HG03460 (cell line): ENCODE measurements at regions not wholly inside any gene's neighbourhood (a gene's known extent, or its start where the extent isn't known, plus 50 kb on each side); places are given as distances from the start of the nearest gene placed in this dataset.

ENCODE experiments used
- ATAC-seq: cut with Tn5 transposase; IDR thresholded peaks from one replicate; pipeline ENCODE4 v1.9.1; 2021; ENCODE audit not compliant: unreplicated experiment

DNA sequence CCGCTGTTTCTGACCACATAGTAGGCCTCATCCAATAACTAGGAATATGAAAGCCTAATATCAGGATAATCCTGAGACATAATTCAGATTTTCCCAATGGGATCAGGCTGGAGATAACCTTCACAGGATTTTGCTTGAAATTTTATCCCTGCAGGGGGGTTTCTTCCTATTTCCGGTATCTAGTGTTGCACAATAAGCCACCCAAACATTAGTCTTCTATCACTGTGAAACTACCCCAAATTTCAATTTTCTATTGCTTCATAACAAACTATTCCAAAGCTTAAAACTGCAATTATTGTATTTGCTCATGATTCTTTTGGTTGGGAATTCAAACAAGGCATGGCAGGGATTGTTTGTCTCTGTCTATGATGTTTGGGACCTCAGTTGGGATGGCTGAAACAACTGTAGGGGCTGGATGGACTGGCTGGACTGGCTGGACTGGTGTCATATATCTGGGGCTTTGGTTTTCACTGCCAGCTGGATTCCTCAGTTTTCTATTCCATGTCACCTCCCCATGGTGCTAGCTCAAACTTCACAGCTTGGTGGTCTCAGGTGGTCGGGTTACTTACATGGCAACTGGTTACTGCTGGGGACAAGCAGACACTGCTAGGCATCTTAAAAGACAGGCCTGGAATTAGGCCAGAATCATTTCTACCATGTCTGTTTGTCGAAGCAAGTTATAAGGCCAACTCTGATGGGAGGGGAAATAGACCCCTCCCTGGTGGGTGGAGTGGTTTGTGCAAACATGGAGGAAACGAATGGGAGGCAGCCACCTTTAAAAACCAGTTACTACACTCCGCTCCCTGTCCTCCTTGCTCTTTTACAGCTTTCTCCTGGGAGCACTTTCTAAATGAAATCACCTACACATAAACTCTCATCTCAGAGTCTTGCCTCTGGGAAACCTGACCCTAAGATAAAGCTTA lies 88.2 kb upstream of the STT3B start:
- ATAC-seq: no peak

- no peak for ATAC-seq
These were observed 87.0 kb upstream of the STT3B start for GRCh38 chr3:31445701-31446100.

GRCh38 chr3:31448035-31448881 lies 84.5 kb upstream of the STT3B start:
- ATAC-seq: peak; percentile 46

GRCh38 chr3:31448882-31449243 lies 83.9 kb upstream of the STT3B start:
- ATAC-seq: peak; percentile 21

- ATAC-seq: no peak
These were observed 83.4 kb upstream of the STT3B start for GRCh38 chr3:31449318-31449717.

DNA sequence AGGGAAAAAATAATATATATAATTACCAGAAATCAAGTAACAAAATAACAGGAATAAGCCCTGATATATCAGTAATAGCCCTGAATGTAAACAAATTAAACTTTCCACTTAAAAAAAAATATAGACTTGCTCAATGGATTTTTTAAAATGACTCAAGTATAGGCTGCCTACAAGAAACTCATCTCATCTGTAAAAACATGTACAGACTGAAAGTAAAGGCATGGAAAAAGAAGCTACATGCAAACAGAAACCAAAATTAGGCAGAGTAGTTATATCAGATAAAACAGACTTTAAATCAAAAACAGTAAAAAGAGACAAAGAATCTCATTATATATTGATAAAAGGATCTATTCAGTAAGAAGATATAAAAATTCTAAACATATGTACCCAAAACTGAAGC lies 82.4 kb upstream of the STT3B start:
- ATAC-seq: no peak

DNA sequence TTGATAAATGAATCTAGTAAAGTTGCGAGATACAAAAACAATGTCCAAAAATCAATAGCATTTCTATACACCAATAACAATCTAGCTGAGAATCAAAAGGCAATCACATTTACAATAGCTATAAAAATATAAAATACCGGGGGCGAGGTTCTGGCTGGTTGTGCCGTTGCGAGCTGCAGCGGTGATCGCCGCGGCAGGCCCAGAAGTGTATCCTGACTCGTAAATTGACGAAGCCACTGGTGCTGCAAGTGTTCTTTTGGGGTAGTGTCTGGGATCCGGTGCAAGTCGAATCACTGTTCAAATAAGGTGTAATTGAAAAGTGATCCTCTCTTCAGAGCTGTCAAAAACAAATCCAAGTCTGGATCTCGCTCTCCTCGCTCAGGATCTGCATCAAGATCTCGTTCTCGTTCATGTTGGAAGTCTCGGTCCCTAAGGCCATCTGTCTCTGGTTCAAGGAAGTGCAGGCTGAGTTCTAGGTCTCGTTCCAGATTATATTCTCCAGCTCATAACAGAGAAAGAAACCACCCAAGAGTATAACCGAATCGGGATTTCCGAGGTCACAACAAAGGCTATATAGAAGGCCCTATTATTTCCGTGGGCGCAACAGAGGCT lies 80.1 kb upstream of the STT3B start:
- no peak for ATAC-seq

- ATAC-seq: no peak
These were observed 79.3 kb upstream of the STT3B start for GRCh38 chr3:31453430-31453829.

GRCh38 chr3:31455524-31455923 lies 77.2 kb upstream of the STT3B start:
- no peak for ATAC-seq

GRCh38 chr3:31456373-31456772 lies 76.4 kb upstream of the STT3B start:
- ATAC-seq: no peak

DNA sequence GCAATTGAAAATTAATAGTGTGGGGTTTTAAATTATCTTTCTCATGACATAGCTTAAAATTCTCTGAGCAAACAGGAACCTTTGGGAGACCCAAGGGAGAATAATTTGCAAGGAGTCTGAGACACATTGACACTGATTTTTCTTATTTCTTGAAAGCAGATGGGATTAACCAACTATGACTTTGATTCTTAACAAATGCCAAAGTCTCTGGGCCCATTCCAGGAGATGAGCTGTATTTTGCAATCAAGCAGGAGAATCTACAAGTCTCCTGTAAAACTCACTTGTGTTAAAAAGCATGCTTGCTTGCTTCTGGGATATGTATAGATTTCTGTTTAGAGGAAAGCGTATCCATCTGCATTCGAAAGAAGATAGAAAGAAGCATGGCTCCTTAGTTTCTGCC lies 71.3 kb upstream of the STT3B start:
- ATAC-seq: no peak

- ATAC-seq: peak; percentile 77
These were observed 70.6 kb upstream of the STT3B start for GRCh38 chr3:31462050-31462569.

DNA sequence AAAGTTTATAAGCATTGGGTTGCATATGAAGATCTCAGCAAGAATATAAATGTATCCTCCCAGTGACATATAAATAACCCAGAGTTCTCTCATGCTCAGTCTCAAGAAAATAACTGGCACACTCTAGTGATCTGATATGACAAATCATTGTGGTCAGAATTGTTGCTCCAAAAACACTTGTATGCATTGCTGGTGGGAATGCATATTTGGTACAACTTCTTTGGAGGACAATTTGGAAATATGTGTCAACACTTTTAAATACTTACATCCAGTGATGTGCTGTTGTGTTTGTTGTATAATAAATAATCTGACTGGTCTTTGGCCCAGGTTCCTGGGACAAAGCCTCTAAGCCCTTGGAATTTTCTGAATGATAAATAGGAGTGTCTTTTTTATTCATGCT lies 66.7 kb upstream of the STT3B start:
- no peak for ATAC-seq

- ATAC-seq: no peak
These were observed 65.9 kb upstream of the STT3B start for GRCh38 chr3:31466866-31467265.

DNA sequence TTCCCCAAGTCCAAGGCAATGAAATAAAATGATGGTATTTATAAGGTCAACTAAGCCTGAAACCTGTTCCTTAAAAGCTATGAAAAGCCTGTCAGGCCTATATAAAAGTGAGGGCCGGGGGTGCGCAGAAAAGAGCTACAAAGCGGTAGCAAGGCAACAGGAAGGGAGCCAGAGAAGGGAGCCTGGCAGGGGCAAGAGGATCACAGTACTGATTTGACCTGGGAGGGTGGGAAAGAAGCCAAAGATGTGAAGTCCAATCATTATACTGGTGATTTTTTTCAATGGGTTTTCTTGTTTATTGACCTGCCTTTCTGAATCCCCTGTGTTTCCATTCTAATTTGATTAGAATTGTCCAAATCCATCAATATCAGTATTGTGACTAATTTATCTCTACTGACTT lies 64.3 kb upstream of the STT3B start:
- ATAC-seq: no peak

DNA sequence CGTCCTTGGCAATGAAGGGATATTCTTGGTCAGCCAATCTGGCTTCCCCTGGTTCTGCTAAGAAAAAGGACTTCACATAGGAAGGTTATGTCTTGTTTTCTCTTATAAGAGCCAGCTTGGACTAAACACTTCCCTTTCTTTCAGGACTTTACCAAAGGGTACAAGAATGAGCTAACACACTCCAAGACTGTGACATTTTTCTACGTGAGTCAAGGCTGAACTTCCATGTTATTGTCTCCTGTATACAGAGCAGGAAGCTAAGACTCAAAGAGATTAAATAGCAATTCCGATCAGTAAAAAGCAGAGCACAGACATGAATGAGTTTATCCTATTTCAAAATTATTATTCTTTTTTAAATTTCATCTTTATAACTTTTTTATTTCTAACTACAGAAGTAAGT lies 63.3 kb upstream of the STT3B start:
- no peak for ATAC-seq

DNA sequence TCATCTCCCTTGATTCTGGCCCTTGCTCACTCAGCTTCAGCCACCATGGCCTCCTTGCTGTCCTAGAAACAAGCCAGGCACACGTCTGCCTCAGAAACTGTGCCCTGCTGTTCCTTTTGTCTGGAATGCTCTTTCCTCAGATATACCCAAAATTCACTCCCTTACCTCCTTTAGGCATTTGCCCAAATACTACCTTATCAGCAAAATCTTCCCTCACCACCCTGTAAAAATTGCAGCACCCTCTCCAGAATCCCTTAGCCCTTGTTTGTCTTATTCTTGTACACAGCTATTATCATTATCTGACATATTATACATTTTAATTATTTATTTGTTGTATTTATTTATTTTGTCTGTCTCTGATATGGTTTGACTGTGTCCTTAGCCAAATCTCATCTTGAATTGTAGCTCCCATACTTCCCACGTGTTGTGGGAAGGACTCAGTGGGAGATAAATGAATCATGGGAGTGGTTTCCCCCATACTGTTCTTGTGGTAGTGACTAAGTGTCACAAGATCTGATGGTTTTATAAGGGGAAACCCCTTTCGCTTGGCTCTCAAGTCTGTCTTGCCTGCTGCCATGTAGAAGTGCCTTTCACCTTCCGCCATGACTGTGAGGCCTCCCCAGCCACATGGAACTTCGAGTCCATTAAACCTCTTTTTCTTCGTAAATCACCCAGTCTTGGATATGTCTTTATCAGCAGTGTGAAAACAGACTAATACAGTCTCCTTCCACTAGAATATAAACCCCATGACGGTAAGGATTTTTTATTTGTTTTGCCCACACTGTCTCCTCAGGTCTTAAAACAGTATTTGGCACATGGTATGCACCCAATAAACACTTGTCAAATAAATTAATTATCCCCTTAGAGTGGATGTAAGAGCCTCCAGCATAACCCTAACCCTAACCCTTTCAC lies 60.0 kb upstream of the STT3B start:
- ATAC-seq: no peak

- no peak for ATAC-seq
These were observed 56.5 kb upstream of the STT3B start for GRCh38 chr3:31476209-31476608.

GRCh38 chr3:31479431-31479830 lies 53.3 kb upstream of the STT3B start:
- no peak for ATAC-seq

DNA sequence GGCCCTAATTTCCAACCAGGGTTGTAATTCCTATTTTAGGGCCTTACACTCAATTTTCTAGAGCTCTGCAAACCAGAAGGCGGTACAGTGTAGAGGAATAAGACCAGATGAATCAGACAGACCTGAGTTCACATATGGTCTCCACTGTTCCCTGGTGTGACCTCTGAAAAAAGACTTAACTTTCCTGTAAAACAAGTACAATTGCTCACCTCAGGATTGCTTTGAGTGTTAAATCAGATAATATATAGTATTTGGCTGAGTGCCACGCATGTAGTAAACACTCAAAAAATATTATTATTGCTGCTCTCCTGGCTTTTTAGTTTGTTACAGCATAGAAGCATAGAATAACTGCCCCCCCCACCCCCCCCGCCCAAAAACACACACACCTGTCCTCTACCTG lies 51.0 kb upstream of the STT3B start:
- no peak for ATAC-seq
